Astrocyte of the spinal cord (primary cell): ENCODE measurements at regions not wholly inside any gene's neighbourhood (a gene's known extent, or its start where the extent isn't known, plus 50 kb on each side); places are given as distances from the start of the nearest gene placed in this dataset.
"Not testable (repeated sequence)": the region's sequence is repeated elsewhere in the genome, so short reads cannot be mapped to it uniquely, and the experiment has no call there.

Source experiments
- DNase-seq: peaks from one replicate; pipeline ENCODE4 v3.0.0; 2011; ENCODE audit warnings: low read depth, low spot score
- H3K4me3 ChIP-seq: 2 replicates; pipeline ENCODE4 v1.5.1; 2011; ENCODE audit warnings: low read depth, mild to moderate bottlenecking, low read length, moderate library complexity
- CTCF ChIP-seq: IDR thresholded peaks from 2 replicates; pipeline ENCODE4 v1.5.1; 2012; ENCODE audit warnings: low read depth, mild to moderate bottlenecking, low read length, inconsistent platforms
- in situ Hi-C: cut with HindIII; loops from 2 replicates; pipeline ENCODE4 v1.10.0; 2017; ENCODE audit warnings: low sequenced_read_pairs

- DNase-seq = no peak
- in situ Hi-C loops = no loop called here
- H3K4me3 ChIP-seq = no peak overlapping the region
- no peak for TF ChIP-seq CTCF
Observed at GRCh38 chr2:31651267-31651666, 70.5 kb upstream of the SRD5A2 start.

GRCh38 chr2:31644551-31644950, 63.8 kb upstream of the SRD5A2 start:
- in situ Hi-C loops = no loop called here
- no peak overlapping the region for H3K4me3 ChIP-seq
- DNase-seq = no peak
- TF ChIP-seq CTCF = no peak

GRCh38 chr2:31642707-31643106, 62.0 kb upstream of the SRD5A2 start:
- DNase-seq = no peak
- TF ChIP-seq CTCF = no peak
- no peak overlapping the region for H3K4me3 ChIP-seq
- in situ Hi-C loops = no loop called here

GRCh38 chr2:31632201-31632600, 51.5 kb upstream of the SRD5A2 start:
- DNase-seq, in situ Hi-C loops, H3K4me3 ChIP-seq: not testable (repeated sequence)
